ENCODE measurements at regions not wholly inside any gene's neighbourhood (a gene's known extent, or its start where the extent isn't known, plus 50 kb on each side); places are given as distances from the start of the nearest gene placed in this dataset.

GRCh38 chr15:35921046-35921445 lies 375.1 kb upstream of the DPH6 start:
- TF ChIP-seq EZH2 (IDR thresholded peaks at IDR 0.05), result no peak
- TF ChIP-seq CTCF (IDR thresholded peaks at IDR 0.05), result no peak

Data from neural progenitor cell (in vitro differentiated cells).